Myocyte (in vitro differentiated cells): ENCODE measurements at regions not wholly inside any gene's neighbourhood (a gene's known extent, or its start where the extent isn't known, plus 50 kb on each side); places are given as distances from the start of the nearest gene placed in this dataset.
A peak's percentile ranks its signal among the peaks of the same experiment; 100 is the strongest.
"Not testable (repeated sequence)": the region's sequence is repeated elsewhere in the genome, so short reads cannot be mapped to it uniquely, and the experiment has no call there.

ENCODE experiments used
- DNase-seq: peaks from one replicate; pipeline ENCODE4 v3.0.0-alpha.2; 2012; ENCODE audit warnings: low read depth

DNA sequence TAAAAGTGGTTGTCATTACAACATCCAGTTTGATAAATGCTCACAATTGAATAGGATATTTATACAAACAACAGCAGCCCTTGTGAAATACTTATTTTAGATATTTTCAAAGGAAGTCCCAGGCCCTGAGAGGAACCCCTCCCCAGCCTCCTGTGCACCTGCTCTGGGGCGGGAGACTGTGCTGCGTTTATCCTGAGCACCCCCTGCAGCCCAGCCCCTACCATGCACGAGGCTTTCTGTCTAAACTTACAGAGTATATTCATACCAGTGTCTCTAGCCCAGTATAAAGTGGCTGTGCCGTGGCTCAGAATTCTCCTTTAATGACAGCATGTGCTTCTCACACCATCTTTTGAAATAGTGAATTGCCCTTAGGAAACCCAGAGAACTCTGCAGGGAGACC is 1084.3 kb downstream of the TMEM121 start:
- DNase-seq, result no peak

DNA sequence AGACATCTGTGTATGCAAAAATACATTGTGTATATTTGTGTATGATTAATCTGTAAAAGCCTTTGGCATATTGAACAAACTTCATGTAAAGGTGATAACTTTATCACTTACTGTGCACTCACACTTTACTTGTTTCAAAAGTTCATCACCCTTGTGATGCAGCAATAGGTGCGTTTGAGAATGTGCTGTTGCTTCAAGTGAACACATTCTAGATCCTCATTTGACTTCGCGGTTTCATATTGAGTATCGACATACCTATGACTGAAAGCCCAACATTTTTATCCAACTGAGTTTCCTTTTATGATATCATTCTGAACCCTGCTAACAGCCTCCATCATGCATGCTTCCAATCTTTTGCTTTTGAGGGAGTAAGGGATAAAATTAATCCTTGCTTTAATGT is 1086.9 kb downstream of the TMEM121 start:
- no peak for DNase-seq

GRCh38 chr14:106618471-106618951 is 1092.1 kb downstream of the TMEM121 start:
- peak; percentile 3 for DNase-seq

GRCh38 chr14:106619606-106620005 is 1093.2 kb downstream of the TMEM121 start:
- no peak for DNase-seq

DNA sequence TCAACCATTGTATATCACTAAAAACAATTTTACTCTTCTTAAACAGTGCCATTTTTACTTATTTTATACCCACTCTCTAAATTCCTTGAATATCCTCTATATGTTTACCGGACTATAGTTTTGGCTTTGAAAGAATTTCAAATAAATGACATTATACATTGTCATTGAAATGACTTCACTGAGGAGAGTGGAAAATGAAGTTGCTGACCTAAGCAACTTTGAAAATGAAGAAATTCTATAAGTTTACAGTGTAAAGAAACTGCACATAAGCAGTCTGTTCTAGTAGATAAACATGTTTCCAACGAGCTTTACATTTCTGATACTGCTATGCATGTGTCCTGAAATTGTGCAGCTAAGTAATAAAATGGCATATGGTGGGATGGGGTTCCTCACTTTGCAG is 1094.0 kb downstream of the TMEM121 start:
- DNase-seq, result no peak

DNA sequence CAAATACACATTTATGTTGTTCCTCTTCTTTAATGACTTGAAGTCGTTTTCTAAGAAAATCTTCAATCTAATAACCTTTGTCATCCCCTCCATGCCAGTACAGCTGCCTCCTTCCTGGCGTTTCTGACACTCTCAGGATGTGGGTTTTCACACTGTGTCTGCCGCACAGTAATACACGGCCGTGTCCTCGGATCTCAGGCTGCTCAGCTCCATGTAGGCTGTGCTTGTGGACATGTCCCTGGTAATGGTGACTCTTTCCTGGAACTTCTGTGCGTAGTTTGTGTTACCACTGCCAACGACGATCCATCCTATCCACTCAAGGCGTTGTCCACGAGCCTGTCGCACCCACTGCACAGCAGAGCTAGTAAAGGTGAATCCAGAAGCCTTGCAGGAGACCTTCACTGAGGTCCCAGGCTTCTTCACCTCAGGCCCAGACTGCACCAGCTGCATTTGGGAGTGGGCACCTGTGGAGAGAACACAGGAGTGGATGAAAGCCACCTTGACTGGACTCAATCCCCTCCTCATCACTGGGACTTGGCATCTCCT is 1095.9 kb downstream of the TMEM121 start:
- DNase-seq, result no peak

- DNase-seq, result no peak
These were observed 1098.8 kb downstream of the TMEM121 start for GRCh38 chr14:106625186-106625585.

- DNase-seq, result not testable (repeated sequence)
These were observed 1100.1 kb downstream of the TMEM121 start for GRCh38 chr14:106626469-106626868.

DNA sequence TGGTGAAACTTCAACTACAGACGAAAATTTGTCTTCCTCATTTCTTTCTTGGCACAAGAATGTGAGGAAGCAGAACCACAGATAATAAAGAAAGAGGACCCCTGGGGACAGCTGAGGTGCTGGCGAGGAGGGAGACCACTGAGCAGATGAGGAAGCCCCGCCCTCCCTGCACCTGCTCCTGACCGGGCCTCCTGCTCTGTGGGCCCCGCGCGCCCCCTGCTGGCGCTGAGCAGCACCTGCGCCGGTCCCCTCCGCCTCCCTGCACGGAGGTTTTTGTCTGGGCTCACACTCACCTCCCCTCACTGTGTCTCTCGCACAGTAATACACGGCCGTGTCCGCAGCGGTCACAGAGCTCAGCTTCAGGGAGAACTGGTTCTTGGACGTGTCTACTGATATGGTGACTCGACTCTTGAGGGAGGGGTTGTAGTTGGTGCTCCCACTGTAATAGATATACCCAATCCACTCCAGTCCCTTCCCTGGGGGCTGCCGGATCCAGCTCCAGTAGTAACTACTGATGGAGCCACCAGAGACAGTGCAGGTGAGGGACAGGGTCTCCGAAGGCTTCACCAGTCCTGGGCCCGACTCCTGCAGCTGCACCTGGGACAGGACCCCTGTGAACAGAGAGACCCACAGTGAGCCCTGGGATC is 1100.7 kb downstream of the TMEM121 start:
- DNase-seq, result not testable (repeated sequence)

- DNase-seq, result no peak
These were observed 1105.5 kb downstream of the TMEM121 start for GRCh38 chr14:106631879-106632278.

DNA sequence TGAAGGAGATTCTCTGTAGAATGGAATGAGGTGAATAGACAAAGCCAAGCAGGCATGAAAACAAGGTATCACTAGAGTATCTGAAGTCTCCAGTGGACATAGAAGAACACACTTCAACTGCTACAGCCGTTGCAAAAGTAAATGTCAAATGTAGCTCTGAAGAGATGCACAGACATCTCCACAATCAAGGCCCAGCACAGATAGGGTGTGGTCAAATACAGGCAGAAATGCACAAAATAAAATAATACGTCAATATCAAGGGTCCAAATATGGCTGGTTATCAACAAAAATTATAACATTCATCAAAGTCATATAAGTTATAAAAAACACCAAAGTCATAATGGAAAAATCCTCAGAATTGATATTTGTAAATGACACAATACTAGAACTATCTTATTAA is 1107.3 kb downstream of the TMEM121 start:
- no peak for DNase-seq

- DNase-seq, result no peak
These were observed 1109.2 kb downstream of the TMEM121 start for GRCh38 chr14:106635569-106635968.

- not testable (repeated sequence) for DNase-seq
These were observed 1112.5 kb downstream of the TMEM121 start for GRCh38 chr14:106638786-106639452.

DNA sequence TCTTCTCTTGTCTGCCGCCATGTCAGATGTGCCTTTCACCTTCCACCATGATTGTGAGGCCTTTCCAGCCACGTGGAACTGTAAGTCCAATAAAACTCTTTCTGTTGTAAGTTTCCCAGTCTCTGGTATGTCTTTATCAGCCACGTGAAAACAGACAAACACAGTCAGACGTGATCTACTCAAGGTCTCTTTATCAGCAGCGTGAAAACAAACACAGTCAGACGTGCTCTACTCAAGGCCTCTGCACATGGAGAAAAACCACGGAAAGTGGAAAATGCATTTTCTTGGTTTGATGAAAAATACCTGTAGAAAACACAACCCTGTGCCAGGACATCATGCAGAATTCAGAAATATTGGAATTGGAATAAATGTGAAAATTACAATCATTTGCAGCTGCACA is 1115.7 kb downstream of the TMEM121 start:
- no peak for DNase-seq

GRCh38 chr14:106642971-106643370 is 1116.6 kb downstream of the TMEM121 start:
- not testable (repeated sequence) for DNase-seq

- not testable (repeated sequence) for DNase-seq
These were observed 1122.5 kb downstream of the TMEM121 start for GRCh38 chr14:106648874-106649273.

DNA sequence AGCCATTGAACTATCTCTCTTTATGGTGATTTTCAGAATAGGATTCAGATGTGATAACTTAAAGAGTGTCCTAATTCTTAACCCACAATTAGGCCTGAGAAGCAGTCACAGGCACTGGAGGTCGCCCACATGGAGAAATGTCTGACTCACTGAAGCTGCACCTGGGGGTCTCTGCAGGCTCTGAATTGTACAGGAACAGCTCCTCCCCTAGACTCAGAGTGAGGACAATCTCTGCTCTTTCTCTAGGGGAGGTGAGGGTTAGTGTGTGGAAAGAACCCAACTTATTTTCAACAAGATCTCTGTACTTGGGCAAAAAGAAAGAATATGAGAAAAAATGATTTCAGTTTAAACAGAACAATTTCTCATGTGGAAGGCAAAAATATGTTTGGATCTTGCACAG is 1124.6 kb downstream of the TMEM121 start:
- DNase-seq, result no peak

GRCh38 chr14:106652494-106652893 is 1126.1 kb downstream of the TMEM121 start:
- peak; percentile 22 for DNase-seq

- no peak for DNase-seq
These were observed 1131.1 kb downstream of the TMEM121 start for GRCh38 chr14:106657460-106657859.

DNA sequence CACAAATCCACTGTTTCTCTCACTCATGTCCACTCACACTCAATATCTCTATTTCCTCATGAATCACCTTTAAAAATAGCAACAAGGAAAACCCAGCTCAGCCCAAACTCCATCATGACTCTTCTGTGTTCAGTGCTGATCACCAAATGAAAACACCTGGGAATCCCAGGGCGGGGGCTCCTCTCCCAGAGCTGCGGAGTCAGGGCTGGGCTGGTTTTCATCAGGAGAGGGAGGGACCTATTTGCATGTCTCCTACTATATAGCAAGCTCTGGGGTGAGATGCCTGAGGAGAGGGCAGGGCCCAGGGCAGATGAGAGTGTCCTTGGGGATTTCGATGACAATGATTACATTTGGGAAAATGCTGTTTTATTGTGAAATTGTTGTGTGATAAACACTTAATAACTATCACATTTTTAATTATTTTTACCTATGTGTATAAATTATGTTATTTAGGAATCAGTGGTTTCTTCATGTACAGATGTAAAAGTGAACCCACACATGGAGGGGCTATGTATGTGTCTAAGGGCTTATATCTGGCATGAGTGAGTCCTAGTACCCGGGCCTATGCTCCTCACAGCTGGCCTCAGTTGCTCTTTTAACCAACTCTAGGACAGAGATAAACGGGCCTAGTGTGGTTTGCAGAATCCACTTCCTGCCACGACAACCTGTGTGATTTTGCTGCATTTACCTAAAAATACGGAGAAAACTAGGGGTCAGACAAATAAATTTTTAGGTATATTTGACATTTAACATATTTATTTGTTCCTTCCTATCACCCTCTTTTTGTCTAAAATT is 1131.9 kb downstream of the TMEM121 start:
- DNase-seq, result not testable (repeated sequence)

DNA sequence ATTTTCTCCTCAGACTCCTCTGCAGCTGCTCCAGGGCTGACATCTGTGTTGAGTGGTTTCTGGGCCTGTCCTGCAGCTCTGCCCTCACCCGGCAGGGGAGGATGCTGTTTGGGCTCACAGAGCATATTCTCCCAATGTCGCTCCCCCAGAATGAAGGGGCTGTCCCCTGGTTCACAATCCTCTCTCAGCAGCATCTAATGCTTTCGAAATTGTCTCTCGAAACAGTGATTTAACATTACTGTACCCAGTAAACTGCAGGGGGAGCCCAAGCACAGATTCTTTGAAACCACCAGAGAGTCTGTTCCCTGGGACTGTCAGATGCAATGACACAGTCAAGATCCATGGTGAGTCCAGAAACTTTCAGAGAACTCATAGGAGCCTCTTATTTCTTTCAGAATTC is 1135.2 kb downstream of the TMEM121 start:
- DNase-seq, result peak; percentile 33
